Astrocyte of the hippocampus (primary cell): ENCODE measurements at regions not wholly inside any gene's neighbourhood (a gene's known extent, or its start where the extent isn't known, plus 50 kb on each side); places are given as distances from the start of the nearest gene placed in this dataset.
A peak's percentile ranks its signal among the peaks of the same experiment; 100 is the strongest.
"Not testable (repeated sequence)": the region's sequence is repeated elsewhere in the genome, so short reads cannot be mapped to it uniquely, and the experiment has no call there.

Source experiments
- DNase-seq: peaks from one replicate; pipeline ENCODE4 v3.0.0; 2011; ENCODE audit warnings: low read depth, low spot score

DNA sequence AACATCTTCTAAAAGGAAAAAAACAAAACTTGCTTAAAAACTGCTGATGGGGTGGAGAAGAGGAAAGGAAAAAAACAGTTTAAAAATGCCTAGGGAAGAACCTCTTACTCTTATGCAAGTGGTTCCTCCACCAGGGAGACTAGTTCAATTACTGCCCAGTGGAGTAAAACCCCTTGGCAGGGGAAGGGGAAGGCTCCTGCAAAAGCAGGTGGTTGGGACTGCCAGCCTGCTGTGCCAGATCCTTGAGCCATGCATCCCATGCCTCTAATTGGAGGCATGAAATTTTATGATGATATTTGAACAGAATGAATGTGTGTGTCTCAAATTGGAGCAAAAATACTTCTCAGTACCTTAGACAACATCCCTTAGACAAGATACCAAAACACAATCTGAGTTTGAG, 118.8 kb downstream of the FSCB start:
- no peak for DNase-seq

- no peak for DNase-seq
Measured at GRCh38 chr14:44385906-44386305, 121.2 kb downstream of the FSCB start.

GRCh38 chr14:44385296-44385695, 121.8 kb downstream of the FSCB start:
- DNase-seq = not testable (repeated sequence)

GRCh38 chr14:44384601-44385293, 122.3 kb downstream of the FSCB start:
- not testable (repeated sequence) for DNase-seq

DNA sequence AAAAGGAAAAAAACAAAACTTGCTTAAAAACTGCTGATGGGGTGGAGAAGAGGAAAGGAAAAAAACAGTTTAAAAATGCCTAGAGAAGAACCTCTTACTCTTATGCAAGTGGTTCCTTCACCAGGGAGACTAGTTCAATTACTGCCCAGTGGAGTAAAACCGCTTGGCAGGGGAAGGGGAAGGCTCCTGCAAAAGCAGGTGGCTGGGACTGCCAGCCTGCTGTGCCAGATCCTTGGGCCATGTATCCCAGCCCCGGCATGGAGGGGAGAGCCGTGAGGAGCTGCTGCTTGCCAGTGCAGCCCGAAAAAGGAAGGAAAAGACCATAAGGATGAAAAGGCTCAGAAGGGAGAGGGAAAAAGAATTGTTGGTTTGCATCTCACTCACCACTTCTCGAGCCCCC, 123.0 kb downstream of the FSCB start:
- no peak for DNase-seq

DNA sequence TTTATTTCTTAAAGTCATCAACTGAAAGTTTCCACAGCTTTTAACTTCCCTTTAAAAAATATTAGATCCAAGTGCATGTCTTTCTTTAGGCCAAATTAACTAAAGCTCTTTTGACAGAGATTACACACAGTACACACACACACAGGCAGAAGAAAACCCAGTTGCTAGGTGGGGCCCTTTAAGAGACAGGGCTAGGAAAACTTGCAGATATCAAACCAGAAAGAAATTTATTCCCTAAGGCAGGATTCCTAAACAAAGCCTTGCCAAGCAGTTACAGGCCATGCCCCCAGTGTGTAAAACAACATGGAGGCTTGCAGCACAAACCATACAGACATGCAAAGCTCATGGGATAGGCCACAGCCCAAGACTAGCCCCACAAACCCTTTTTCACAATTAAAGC, 123.4 kb downstream of the FSCB start:
- DNase-seq = no peak

GRCh38 chr14:44379292-44379977, 127.6 kb downstream of the FSCB start:
- no peak for DNase-seq

- DNase-seq = no peak
Measured at GRCh38 chr14:44374906-44375305, 132.2 kb downstream of the FSCB start.

DNA sequence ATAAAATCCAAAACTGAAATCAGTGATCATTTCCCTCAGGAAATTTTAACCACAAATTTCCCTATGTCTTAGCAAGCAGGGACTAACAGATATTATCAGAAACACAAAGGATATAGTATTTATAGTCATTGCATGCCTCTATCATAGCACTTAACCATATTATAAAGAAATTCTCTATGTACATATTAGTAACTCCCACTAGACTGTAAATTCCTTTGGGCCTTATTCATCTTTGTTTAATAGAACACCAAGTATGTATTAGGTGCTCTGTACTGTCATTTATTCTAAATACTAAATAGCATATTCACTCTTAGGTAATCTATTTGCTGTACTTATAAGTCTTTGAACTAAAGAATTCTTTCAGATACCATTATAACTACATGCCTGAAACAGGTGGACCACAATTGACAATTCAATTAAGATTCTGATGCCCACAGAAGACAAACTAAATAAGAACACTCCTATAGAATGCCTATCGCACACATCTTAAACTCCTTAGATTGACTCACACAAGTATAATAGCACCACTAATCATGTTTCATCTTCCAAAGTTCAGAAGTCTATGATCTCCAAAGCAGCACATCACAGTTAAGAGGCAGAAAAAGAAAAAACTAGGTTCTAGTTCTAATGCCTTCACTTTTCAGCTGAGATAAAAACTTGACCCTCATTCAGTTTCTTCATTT, 134.1 kb downstream of the FSCB start:
- DNase-seq = no peak

DNA sequence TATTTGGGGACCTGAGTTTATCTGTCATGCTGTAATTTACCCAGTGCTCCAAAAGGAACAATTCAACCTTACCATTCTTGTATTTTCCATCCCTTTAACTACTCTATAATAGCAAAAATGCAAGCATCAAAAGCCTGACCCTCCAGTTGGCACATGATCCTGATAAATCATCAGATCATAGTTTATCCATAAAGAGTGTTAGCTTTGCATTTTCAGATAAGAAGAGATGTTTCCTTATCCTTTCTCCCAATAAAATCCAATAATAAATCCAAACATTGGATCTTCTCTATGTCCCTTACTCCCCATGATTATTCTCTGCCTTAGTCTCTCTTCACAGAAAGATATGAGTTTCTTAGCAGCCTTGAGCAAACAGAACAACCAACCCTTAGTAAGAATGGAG, 134.9 kb downstream of the FSCB start:
- DNase-seq = no peak

DNA sequence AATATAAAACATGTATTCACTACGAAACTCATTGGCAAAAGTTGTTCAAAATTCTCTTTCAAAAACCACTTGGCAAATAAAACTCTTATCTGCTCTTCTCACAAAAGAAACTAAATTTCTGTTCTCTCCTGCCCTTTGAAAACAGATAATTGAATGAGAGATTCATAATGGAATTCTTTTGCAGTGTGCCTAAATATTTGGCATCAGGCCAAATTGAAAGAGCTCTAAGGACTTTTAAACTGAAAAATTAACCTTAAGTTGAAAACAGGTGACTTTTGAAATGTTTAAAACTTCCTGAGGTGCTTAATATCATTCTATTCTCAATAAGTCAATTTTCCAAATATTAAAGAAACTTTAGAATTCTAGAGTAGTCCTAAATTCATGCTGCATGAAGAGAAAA, 136.4 kb downstream of the FSCB start:
- DNase-seq = no peak

DNA sequence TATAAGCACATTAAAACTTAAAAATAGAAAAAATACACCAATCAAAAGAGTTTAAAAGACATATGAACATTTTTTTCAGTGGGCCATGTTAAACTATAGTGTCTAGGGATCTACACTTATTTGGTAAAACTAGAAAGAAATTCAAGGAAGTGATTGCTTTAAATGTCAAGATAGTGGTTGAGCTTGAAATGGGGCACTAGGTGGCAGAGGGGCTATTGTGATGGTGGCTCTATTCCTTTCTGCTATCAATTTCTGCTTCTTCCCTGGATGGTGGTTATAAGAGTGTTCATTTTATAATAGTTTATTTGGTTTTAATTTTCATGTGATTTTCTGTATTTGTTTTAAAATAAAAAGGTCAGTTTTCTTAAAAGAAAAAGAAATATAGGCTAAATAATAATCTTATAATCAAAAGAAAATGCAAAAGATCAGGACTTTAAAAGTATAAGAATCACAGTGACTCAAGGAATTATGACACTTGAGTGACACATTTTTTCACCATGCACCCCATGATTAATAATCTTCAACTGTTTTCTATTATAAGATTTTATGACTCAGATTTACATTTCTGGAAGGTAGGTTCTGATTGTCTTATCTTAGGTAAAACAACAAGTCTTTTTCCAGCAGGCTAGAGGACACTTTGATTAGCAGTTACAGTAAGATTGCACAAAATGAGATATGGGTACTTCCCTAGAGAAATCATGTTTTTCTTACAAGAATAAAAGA, 137.5 kb downstream of the FSCB start:
- DNase-seq = no peak

GRCh38 chr14:44361083-44361482, 146.0 kb downstream of the FSCB start:
- no peak for DNase-seq

DNA sequence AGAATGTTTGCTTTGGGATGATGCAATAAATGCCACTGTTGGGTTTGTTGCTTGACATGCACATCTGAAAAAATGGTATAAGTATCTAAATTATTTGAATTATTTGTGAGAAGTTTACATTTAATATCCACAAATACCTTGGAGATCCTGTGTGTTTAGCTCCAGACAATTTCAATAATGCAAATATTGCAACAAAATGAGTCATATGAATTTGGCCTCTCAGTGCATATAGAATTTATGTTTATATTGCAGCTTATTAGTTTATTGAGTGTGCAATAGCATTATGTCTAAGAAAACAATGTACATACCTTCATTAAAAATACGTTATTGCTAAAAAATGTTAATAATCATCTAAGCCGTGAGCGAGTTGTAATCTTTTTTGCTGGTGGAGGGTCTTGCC, 153.3 kb downstream of the FSCB start:
- DNase-seq = no peak

GRCh38 chr14:44352201-44352600, 154.9 kb downstream of the FSCB start:
- no peak for DNase-seq

DNA sequence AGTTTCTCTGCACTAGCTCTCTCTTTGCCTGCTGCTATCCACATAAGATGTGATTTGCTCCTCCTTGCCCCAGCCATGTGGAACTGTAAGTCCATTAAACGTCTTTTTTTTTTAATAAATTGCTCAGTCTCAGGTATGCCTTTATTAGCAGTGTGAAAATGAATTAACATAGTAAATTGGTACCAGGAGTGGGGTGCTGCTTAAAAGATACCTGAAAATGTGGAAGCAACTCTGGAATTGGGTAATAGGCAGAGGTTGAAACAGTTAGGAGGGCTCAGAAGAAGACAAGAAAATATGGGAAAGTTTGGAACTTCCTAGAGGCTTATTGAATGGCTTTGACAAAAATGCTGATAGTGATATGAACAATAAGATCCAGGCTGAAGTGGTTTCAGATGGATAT, 159.8 kb downstream of the FSCB start:
- DNase-seq = no peak

DNA sequence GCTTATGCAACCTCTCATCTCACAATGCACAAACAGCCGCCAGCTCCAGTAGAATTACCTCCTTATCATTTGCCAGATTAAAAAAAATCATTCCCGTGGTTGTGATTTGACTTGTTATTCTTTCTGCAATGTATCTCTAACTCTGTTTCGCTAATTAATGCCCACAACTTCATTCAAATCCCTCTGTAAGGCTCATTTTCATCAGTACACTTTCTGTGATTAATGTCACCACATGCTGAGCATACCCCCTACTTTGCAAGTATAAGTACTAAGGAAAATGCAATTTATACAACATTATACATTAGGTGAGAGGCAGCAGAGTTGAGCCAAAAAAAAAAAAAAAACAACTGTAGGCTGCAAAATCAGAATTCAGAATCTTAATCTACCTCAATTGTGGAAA, 166.0 kb downstream of the FSCB start:
- DNase-seq = peak; percentile 3

DNA sequence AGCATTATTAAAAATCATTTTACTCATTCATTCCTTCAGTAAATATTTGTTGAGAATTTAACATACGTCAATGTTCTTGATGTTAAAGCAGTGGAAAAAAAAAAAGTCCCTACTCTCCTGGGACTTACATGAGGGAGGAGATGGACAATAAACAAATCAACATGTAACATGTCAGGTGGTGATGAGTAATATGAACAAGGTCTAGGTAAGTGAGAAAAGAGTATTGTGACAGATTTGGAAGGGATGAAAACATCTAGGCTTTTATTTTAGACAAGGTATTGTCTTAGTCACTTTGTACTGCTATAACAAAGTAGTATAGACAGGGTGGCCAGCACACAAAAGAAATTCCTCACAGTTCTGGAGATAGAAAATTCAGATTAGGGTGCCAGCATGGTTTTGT, 167.2 kb downstream of the FSCB start:
- no peak for DNase-seq

DNA sequence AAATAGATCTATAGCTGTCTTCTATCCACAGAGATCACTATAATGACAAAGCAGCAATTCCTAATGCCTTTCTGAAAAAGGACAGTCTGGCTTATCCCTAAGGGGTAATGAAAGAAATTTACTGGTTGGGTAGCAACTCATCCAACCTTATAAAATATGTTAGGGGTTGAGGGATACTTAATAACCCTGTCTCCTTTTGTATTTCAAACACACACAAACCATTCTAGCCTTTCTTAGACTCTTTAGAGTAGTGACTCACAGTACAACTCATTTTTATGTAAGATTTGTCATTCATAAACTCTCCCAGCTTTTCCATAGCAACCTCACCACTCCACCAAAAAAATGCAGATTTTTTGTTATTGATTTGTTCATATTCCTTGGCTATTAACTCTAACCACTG, 167.9 kb downstream of the FSCB start:
- DNase-seq = peak; percentile 7

GRCh38 chr14:44317441-44317746, 189.7 kb downstream of the FSCB start:
- peak; percentile 1 for DNase-seq

DNA sequence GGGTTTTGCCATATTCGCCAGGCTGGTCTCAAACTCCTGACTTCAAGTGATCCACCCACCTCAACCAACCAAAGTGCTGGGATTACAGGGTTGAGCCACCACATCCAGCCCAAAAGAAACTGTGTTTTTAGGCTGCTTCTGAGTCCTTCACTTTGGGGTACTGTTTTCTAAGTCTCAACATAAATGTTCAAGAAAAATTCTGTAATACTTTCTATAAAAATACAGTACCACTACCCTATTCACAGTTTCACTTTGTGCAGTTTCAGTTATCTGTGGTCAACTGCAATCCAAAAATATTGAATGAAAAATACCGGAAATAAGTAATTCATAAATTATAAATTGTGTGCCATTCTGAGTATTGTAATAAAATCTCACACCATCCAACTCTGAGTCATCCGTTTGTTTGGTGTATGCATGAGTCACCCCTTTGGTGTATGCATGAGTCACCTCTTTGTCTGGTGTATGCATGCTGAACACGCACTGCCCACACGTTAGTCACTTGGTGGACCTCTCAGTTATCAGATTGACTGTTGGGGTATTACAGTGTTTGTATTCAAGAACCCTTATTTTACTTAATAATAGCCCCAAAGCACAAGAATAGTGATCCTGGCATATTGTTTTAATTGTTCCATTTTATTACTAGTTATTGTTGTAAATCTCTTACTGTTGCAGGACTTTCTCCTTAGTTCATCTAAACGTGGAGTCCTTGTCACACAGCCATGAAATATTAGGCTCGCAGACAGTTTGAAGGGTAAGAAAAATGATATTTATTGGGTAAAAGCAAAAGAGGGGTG, 190.2 kb downstream of the FSCB start:
- DNase-seq = peak; percentile 93

DNA sequence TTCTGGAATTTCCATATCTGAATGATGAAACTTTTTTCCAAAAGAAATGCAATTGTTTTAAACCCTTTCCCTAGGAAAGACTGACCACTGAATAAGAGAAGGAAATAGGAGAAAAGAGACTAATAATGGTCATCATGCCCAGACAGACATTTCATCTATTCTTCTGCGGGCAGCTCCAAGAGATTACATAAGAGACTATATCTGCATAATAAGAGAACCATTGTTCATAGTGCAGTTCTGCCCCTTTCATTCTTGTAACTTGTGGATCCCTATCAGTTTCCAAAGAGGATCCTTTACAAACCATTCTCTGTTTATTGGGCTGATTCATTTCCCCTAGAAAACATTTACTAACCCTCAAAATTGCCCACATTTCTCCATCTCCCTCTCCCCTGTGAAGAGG, 197.8 kb downstream of the FSCB start:
- DNase-seq = no peak
